DOHH2 (cell line): ENCODE measurements at regions not wholly inside any gene's neighbourhood (a gene's known extent, or its start where the extent isn't known, plus 50 kb on each side); places are given as distances from the start of the nearest gene placed in this dataset.

ENCODE experiments used
- EZH2phosphoT487 ChIP-seq: fragments of 200-600 bp; sonication (generic); IDR thresholded peaks from 2 replicates; pipeline ENCODE4 v1.6.1; 2017; ENCODE audit warnings: borderline replicate concordance, mild to moderate bottlenecking, antibody characterized with exemption, low read length, moderate library complexity, mixed read lengths
- TF ChIP-seq, protein P1 (sequence below): fragments of 200-600 bp; sonication (generic); IDR thresholded peaks from one replicate; pipeline ENCODE4 v1.5.1; 2014; ENCODE audit warnings: antibody characterized with exemption, mild to moderate bottlenecking, low read depth, low read length; ENCODE audit not compliant: poor library complexity, severe bottlenecking

DNA sequence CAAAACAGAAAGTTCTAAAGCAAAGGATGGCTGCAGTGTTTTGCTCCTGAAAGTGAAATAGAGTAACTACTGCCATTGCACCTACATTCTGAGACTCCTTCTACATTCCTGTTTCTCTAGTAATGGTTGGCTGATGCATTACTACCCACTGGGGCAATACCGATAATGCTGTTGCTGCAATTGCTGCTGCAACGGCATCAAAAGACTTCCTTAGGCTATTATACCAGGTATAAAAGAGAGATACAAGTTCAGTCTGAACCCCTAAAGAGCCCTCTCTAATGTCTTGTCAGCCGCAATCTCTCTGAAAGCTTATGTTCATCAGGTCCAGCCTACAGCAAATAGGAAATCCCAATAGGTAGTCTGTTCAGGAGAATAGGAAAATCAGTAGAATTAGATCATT lies 338.4 kb downstream of the PABPC4L start:
- no peak for TF ChIP-seq EZH2phosphoT487
- TF ChIP-seq, protein P1, sequence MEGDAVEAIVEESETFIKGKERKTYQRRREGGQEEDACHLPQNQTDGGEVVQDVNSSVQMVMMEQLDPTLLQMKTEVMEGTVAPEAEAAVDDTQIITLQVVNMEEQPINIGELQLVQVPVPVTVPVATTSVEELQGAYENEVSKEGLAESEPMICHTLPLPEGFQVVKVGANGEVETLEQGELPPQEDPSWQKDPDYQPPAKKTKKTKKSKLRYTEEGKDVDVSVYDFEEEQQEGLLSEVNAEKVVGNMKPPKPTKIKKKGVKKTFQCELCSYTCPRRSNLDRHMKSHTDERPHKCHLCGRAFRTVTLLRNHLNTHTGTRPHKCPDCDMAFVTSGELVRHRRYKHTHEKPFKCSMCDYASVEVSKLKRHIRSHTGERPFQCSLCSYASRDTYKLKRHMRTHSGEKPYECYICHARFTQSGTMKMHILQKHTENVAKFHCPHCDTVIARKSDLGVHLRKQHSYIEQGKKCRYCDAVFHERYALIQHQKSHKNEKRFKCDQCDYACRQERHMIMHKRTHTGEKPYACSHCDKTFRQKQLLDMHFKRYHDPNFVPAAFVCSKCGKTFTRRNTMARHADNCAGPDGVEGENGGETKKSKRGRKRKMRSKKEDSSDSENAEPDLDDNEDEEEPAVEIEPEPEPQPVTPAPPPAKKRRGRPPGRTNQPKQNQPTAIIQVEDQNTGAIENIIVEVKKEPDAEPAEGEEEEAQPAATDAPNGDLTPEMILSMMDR = no peak
